ENCODE measurements at regions not wholly inside any gene's neighbourhood (a gene's known extent, or its start where the extent isn't known, plus 50 kb on each side); places are given as distances from the start of the nearest gene placed in this dataset.
"Not testable (repeated sequence)": the region's sequence is repeated elsewhere in the genome, so short reads cannot be mapped to it uniquely, and the experiment has no call there.

- DNase-seq (ENCODE audit: low spot score): no peak
Measured at GRCh38 chr12:31820832-31821231, 92.0 kb upstream of the AMN1 start.

GRCh38 chr12:31819427-31819826 lies 90.6 kb upstream of the AMN1 start:
- DNase-seq (ENCODE audit: low spot score): no peak

- DNase-seq (ENCODE audit: low spot score): no peak
Measured at GRCh38 chr12:31818623-31819268, 89.9 kb upstream of the AMN1 start.

GRCh38 chr12:31817120-31817519 lies 88.3 kb upstream of the AMN1 start:
- no peak for DNase-seq (ENCODE audit: low spot score)

GRCh38 chr12:31815096-31815495 lies 86.3 kb upstream of the AMN1 start:
- no peak for DNase-seq (ENCODE audit: low spot score)

- DNase-seq (ENCODE audit: low spot score): no peak
Measured at GRCh38 chr12:31813305-31813704, 84.5 kb upstream of the AMN1 start.

- no peak for DNase-seq (ENCODE audit: low spot score)
Measured at GRCh38 chr12:31807773-31808097, 78.9 kb upstream of the AMN1 start.

- DNase-seq (ENCODE audit: low spot score): not testable (repeated sequence)
Measured at GRCh38 chr12:31807081-31807772, 78.4 kb upstream of the AMN1 start.

GRCh38 chr12:31805681-31806080 lies 76.9 kb upstream of the AMN1 start:
- DNase-seq (ENCODE audit: low spot score): not testable (repeated sequence)

GRCh38 chr12:31804707-31805106 lies 75.9 kb upstream of the AMN1 start:
- not testable (repeated sequence) for DNase-seq (ENCODE audit: low spot score)

GRCh38 chr12:31804185-31804504 lies 75.3 kb upstream of the AMN1 start:
- no peak for DNase-seq (ENCODE audit: low spot score)

GRCh38 chr12:31803306-31804184 lies 74.7 kb upstream of the AMN1 start:
- DNase-seq (ENCODE audit: low spot score): no peak

- DNase-seq (ENCODE audit: low spot score): no peak
Measured at GRCh38 chr12:31801872-31802271, 73.1 kb upstream of the AMN1 start.

GRCh38 chr12:31797230-31797872 lies 68.5 kb upstream of the AMN1 start:
- DNase-seq (ENCODE audit: low spot score): no peak

- no peak for DNase-seq (ENCODE audit: low spot score)
Measured at GRCh38 chr12:31796270-31796951, 67.6 kb upstream of the AMN1 start.

GRCh38 chr12:31794745-31795144 lies 65.9 kb upstream of the AMN1 start:
- no peak for DNase-seq (ENCODE audit: low spot score)

GRCh38 chr12:31791265-31791664 lies 62.4 kb upstream of the AMN1 start:
- not testable (repeated sequence) for DNase-seq (ENCODE audit: low spot score)

GRCh38 chr12:31790759-31791158 lies 61.9 kb upstream of the AMN1 start:
- no peak for DNase-seq (ENCODE audit: low spot score)

- DNase-seq (ENCODE audit: low spot score): no peak
Measured at GRCh38 chr12:31785318-31785717, 56.5 kb upstream of the AMN1 start.

- no peak for DNase-seq (ENCODE audit: low spot score)
Measured at GRCh38 chr12:31783996-31784645, 55.3 kb upstream of the AMN1 start.

GRCh38 chr12:31783556-31783955 lies 54.7 kb upstream of the AMN1 start:
- no peak for DNase-seq (ENCODE audit: low spot score)
